ENCODE measurements at regions not wholly inside any gene's neighbourhood (a gene's known extent, or its start where the extent isn't known, plus 50 kb on each side); places are given as distances from the start of the nearest gene placed in this dataset.

DNA sequence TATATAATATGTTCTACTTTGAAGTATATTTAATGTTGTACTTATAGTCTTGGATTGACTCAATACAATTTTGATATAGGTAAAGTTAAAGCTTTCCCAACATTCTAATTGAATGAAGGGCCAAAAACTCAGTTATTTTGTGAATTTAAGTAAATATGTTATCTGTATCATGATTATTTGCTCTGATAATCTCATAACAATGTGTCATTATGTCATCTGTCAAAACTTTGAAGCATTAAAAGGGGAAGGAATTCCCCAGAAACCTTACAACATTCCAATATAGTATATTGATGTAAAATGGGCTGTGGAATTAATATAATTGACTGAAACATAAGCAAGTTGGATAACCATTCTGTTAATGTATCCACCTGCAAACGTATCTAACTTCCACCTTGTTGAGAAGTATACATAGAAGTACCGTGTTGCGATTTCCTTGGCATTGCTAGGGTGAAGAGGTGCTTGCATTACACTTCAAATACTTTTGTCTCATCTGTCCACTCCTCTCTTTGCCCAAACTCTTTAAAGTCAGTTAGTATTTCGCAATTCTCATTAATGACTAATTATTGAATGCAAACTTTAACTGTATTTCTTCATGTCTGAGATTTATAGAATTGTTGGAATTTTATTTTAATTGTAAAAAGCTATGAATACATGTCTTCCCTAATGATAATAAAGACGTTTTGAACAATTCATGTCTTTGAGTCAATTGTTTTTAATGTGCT lies 1982.1 kb upstream of the ADGRL3 start:
- POLR2A ChIA-PET (ENCODE audit: low non-redundant PET): no interaction called here
- BruUV-seq (replicated peaks): no TSS peak

DNA sequence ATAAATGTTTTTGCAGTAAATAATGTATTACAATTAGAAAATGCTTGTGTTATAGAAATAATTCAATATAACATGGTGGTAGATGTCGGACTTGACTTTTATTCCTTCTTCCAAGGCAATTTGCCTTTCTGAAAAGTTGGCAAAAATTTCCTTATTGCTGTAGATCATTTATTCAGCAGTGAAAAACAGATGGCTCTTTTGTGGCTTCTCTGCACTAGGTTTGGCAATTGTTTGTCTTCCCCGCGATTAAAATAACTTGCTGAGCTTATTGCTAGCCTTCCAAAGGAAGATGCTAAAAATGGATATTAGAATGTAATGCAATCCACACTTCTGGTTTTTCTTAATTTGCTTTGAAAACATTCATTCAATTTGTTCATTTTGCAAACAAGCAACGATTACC lies 1977.9 kb upstream of the ADGRL3 start:
- BruUV-seq (replicated peaks): no TSS peak
- ChIA-PET CTCF (no interaction called here), POLR2A (ENCODE audit: low non-redundant PET) (no interaction called here)
- no peak for DNase-seq (ENCODE audit: low spot score)
- Histone ChIP-seq H3K9me3 (ENCODE audit: low read depth, low read length, poor library complexity, severe bottlenecking) (no peaks in the 10 kb centered on the region), H3K36me3 (ENCODE audit: insufficient read depth, low read length, poor library complexity, severe bottlenecking) (no peaks in the 10 kb centered on the region), H3K27me3 (replicated peaks; ENCODE audit: insufficient read depth, low read depth, low read length, poor library complexity) (no peaks in the 10 kb centered on the region), H3K27ac (ENCODE audit: low read depth, low read length, poor library complexity, severe bottlenecking) (no peak overlapping the region), H3K4me3 (ENCODE audit: low read depth, low read length, poor library complexity, severe bottlenecking) (no peak overlapping the region), H3K4me1 (ENCODE audit: insufficient read depth, low read length, poor library complexity, severe bottlenecking) (no peaks in the 10 kb centered on the region)
- intact Hi-C loops (cut with micrococcal nuclease; ENCODE audit: unreplicated experiment): no loop called here
- TF ChIP-seq, protein P1, sequence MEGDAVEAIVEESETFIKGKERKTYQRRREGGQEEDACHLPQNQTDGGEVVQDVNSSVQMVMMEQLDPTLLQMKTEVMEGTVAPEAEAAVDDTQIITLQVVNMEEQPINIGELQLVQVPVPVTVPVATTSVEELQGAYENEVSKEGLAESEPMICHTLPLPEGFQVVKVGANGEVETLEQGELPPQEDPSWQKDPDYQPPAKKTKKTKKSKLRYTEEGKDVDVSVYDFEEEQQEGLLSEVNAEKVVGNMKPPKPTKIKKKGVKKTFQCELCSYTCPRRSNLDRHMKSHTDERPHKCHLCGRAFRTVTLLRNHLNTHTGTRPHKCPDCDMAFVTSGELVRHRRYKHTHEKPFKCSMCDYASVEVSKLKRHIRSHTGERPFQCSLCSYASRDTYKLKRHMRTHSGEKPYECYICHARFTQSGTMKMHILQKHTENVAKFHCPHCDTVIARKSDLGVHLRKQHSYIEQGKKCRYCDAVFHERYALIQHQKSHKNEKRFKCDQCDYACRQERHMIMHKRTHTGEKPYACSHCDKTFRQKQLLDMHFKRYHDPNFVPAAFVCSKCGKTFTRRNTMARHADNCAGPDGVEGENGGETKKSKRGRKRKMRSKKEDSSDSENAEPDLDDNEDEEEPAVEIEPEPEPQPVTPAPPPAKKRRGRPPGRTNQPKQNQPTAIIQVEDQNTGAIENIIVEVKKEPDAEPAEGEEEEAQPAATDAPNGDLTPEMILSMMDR (conservative IDR thresholded peaks at IDR 0.05; ENCODE audit: low read depth, low read length): no peak
- no peak for TF ChIP-seq EZH2 (IDR thresholded peaks at IDR 0.05; ENCODE audit: borderline replicate concordance, low read depth, low read length, poor library complexity, severe bottlenecking)

More for the DNA sequence above, 1982.1 kb upstream of the ADGRL3 start:
- Histone ChIP-seq H3K9me3 (ENCODE audit: low read depth, low read length, poor library complexity, severe bottlenecking) (no peaks in the 10 kb centered on the region), H3K27me3 (replicated peaks; ENCODE audit: insufficient read depth, low read depth, low read length, poor library complexity) (no peaks in the 10 kb centered on the region), H3K4me3 (ENCODE audit: low read depth, low read length, poor library complexity, severe bottlenecking) (no peak overlapping the region), H3K4me1 (ENCODE audit: insufficient read depth, low read length, poor library complexity, severe bottlenecking) (no peaks in the 10 kb centered on the region), H3K36me3 (ENCODE audit: insufficient read depth, low read length, poor library complexity, severe bottlenecking) (no peaks in the 10 kb centered on the region), H3K27ac (ENCODE audit: low read depth, low read length, poor library complexity, severe bottlenecking) (no peak overlapping the region)
- intact Hi-C loops (cut with micrococcal nuclease; ENCODE audit: unreplicated experiment): no loop called here
- DNase-seq (ENCODE audit: low spot score): no peak
- TF ChIP-seq, protein P1 (conservative IDR thresholded peaks at IDR 0.05; ENCODE audit: low read depth, low read length): no peak
- TF ChIP-seq EZH2 (IDR thresholded peaks at IDR 0.05; ENCODE audit: borderline replicate concordance, low read depth, low read length, poor library complexity, severe bottlenecking): no peak
- CTCF ChIA-PET: no interaction called here

DNA sequence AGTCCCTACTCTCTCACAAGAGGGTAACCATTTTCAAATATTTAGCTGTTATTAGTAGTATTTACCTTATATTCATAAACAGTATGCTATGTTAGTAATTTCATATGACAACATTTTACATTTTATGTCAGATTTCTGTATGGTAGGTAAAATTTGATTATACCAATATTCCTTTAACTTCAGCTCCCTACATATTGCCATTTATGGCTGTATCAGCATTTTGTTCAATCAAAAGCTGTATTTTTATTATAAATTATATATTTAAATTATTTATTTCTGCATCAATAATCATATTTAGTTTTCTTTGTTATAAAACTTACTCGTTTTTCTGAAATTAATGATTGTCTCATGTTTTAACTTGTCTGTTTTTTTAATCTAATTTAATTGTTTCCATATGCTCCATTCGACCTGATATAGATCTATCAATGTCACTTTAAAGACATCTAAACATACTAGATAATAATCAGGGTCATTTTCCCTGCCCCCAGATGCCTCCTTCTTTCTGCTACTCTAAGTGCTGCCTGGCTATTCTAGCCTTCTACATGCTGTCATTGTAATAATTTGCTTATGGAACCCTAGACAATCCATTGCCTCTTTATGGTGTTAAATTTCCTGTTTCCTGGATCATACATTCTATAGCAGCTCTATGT lies 1976.7 kb upstream of the ADGRL3 start:
- BruUV-seq (replicated peaks): no TSS peak
- Histone ChIP-seq H3K36me3 (ENCODE audit: insufficient read depth, low read length, poor library complexity, severe bottlenecking) (no peaks in the 10 kb centered on the region), H3K9me3 (ENCODE audit: low read depth, low read length, poor library complexity, severe bottlenecking) (no peaks in the 10 kb centered on the region), H3K4me3 (ENCODE audit: low read depth, low read length, poor library complexity, severe bottlenecking) (no peak overlapping the region), H3K27me3 (replicated peaks; ENCODE audit: insufficient read depth, low read depth, low read length, poor library complexity) (no peaks in the 10 kb centered on the region), H3K4me1 (ENCODE audit: insufficient read depth, low read length, poor library complexity, severe bottlenecking) (no peaks in the 10 kb centered on the region), H3K27ac (ENCODE audit: low read depth, low read length, poor library complexity, severe bottlenecking) (no peak overlapping the region)
- TF ChIP-seq, protein P1 (conservative IDR thresholded peaks at IDR 0.05; ENCODE audit: low read depth, low read length): no peak
- CTCF ChIA-PET: no interaction called here
- intact Hi-C loops (cut with micrococcal nuclease; ENCODE audit: unreplicated experiment): no loop called here
- POLR2A ChIA-PET (ENCODE audit: low non-redundant PET): no interaction called here
- no peak for DNase-seq (ENCODE audit: low spot score)
